Esophagus muscularis mucosa (tissue), 4 donors: ENCODE measurements at regions not wholly inside any gene's neighbourhood (a gene's known extent, or its start where the extent isn't known, plus 50 kb on each side); places are given as distances from the start of the nearest gene placed in this dataset.

Source experiments
- DNase-seq: peaks from one replicate; pipeline ENCODE4 v3.0.0-alpha.2; 2017; ENCODE audit errors: extremely low spot score
- H3K27ac ChIP-seq, 4 donors: fragments of 200-600 bp; sonication (generic); replicated peaks in 1 of 4; 1 replicate in 3 of 4; 2 replicates in 1 of 4; pipeline ENCODE4 v1.5.1; 2016 to 2019; ENCODE audit warnings: mild to moderate bottlenecking in 1 of 4
- H3K27me3 ChIP-seq, 4 donors: fragments of 200-600 bp; sonication (generic); one replicate each; pipeline versions ENCODE4 v1.5.1 to v1.6.0; 2016 to 2019
- H3K36me3 ChIP-seq, 4 donors: fragments of 200-600 bp; sonication (generic); one replicate each; pipeline ENCODE4 v1.5.1; 2016 to 2019
- H3K4me1 ChIP-seq, 4 donors: fragments of 200-600 bp; sonication (generic); one replicate each; pipeline ENCODE4 v1.5.1; 2016 to 2019
- H3K4me3 ChIP-seq, 4 donors: fragments of 200-600 bp; sonication (generic); 1 replicate in 2 of 4; 2 replicates in 2 of 4; pipeline ENCODE4 v1.5.1; 2016 to 2019; ENCODE audit warnings: mild to moderate bottlenecking in 4 of 4, moderate library complexity in 1 of 4
- H3K9me3 ChIP-seq, 4 donors: fragments of 200-600 bp; sonication (generic); 1 replicate in 3 of 4; 2 replicates in 1 of 4; pipeline ENCODE4 v1.5.1; 2016 to 2019
- EP300 ChIP-seq: sonication (generic); formaldehyde crosslinking; IDR thresholded peaks from one replicate; pipeline ENCODE4 v1.6.1; 2017; ENCODE audit warnings: antibody characterized with exemption
- POLR2A ChIP-seq: fragments of 450-650 bp; IDR thresholded peaks from one replicate; pipeline ENCODE4 v1.6.1; 2017; ENCODE audit warnings: antibody characterized with exemption, moderate library complexity, mild to moderate bottlenecking, low read depth
- POLR2AphosphoS5 ChIP-seq, 2 donors: sonication (generic); formaldehyde crosslinking; IDR thresholded peaks; one replicate each; pipeline ENCODE4 v1.6.1; 2017; ENCODE audit warnings: antibody characterized with exemption in 2 of 2
- WGBS: methylation state at CpG from one replicate; pipeline ENCODE4 v1.1.5; 2018; 5-methylcytosine and 5-hydroxymethylcytosine counted together
- intact Hi-C: fragments of 100-400 bp; cut with DNase I; formaldehyde crosslinking; loops from one replicate; pipeline ENCODE4 v1.15.1; 2023
- TF ChIP-seq, protein P1 (sequence below), 3 experiments: fragments of 200-600 bp in 2 of 3; fragments of 450-650 bp in 1 of 3; sonication (generic) in 2 of 3; IDR thresholded peaks; one replicate each; pipeline ENCODE4 v1.5.1; 2017 to 2019; ENCODE audit warnings: antibody characterized with exemption in 3 of 3, mild to moderate bottlenecking in 2 of 3, moderate library complexity in 1 of 3

GRCh38 chr5:156135531-156135930 is 191.4 kb upstream of the SGCD start:
- Histone ChIP-seq H3K9me3 (no peaks in the 10 kb centered on the region), H3K27me3 (no peaks in the 10 kb centered on the region), H3K4me1 (no peaks in the 10 kb centered on the region), H3K27ac (no peak overlapping the region), H3K4me3 (no peak overlapping the region), H3K36me3 (no peaks in the 10 kb centered on the region)
- TF ChIP-seq EP300 (no peak), POLR2AphosphoS5 (IDR thresholded peaks at IDR 0.05) (no peak), POLR2A (no peak)
- TF ChIP-seq, protein P1, sequence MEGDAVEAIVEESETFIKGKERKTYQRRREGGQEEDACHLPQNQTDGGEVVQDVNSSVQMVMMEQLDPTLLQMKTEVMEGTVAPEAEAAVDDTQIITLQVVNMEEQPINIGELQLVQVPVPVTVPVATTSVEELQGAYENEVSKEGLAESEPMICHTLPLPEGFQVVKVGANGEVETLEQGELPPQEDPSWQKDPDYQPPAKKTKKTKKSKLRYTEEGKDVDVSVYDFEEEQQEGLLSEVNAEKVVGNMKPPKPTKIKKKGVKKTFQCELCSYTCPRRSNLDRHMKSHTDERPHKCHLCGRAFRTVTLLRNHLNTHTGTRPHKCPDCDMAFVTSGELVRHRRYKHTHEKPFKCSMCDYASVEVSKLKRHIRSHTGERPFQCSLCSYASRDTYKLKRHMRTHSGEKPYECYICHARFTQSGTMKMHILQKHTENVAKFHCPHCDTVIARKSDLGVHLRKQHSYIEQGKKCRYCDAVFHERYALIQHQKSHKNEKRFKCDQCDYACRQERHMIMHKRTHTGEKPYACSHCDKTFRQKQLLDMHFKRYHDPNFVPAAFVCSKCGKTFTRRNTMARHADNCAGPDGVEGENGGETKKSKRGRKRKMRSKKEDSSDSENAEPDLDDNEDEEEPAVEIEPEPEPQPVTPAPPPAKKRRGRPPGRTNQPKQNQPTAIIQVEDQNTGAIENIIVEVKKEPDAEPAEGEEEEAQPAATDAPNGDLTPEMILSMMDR (IDR thresholded peaks at IDR 0.05), result no peak
- WGBS, result 85% methylated on average over 1 of the region's 1 CpG
- intact Hi-C loops, result no loop called here
- DNase-seq, result no peak

GRCh38 chr5:156137071-156137869 is 189.7 kb upstream of the SGCD start:
- H3K27ac ChIP-seq, result no peak overlapping the region
- TF ChIP-seq POLR2A, result no peak
- no peak for TF ChIP-seq POLR2AphosphoS5 (IDR thresholded peaks at IDR 0.05)
- no peak for TF ChIP-seq EP300
- TF ChIP-seq, protein P1 (IDR thresholded peaks at IDR 0.05), result no peak
- intact Hi-C loops, result no loop called here
- no peaks in the 10 kb centered on the region for H3K36me3 ChIP-seq
- H3K4me3 ChIP-seq, result no peak overlapping the region
- no peaks in the 10 kb centered on the region for H3K27me3 ChIP-seq
- H3K9me3 ChIP-seq, result no peaks in the 10 kb centered on the region
- 73% methylated on average over 5 of the region's 5 CpGs for WGBS
- DNase-seq, result no peak
- H3K4me1 ChIP-seq, result no peaks in the 10 kb centered on the region

DNA sequence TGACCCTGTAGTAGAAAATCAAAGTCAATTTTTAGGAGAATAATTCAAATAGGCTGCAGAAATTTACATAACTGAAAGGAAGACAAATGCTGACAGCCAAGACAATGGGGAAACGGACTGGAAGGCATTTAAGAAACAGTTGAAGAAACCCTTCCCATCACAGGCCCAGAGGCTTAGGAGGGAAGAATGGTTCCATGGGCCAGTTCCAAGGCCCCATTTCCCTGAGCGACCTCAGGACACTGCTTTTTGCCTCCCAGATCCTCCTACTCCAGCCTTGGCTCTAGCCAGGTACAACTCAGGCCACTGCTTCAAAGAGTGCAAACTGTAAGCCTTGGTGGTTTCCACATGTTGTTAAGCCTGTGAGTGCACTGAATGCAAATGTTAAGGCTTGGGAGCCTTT is 184.1 kb upstream of the SGCD start:
- no peak for DNase-seq
- intact Hi-C loops, result no loop called here
- no peak overlapping the region for H3K27ac ChIP-seq
- TF ChIP-seq EP300 (no peak), POLR2AphosphoS5 (IDR thresholded peaks at IDR 0.05) (no peak), POLR2A (no peak)
- TF ChIP-seq, protein P1 (IDR thresholded peaks at IDR 0.05), result no peak
- peaks cover 0 to 12% (median 6%) of the 10 kb centered on the region in 4 donors for H3K9me3 ChIP-seq
- no peaks in the 10 kb centered on the region for H3K4me1 ChIP-seq
- no peaks in the 10 kb centered on the region for H3K36me3 ChIP-seq
- 97% methylated on average over 2 of the region's 2 CpGs for WGBS
- H3K4me3 ChIP-seq, result no peak overlapping the region
- no peaks in the 10 kb centered on the region for H3K27me3 ChIP-seq

DNA sequence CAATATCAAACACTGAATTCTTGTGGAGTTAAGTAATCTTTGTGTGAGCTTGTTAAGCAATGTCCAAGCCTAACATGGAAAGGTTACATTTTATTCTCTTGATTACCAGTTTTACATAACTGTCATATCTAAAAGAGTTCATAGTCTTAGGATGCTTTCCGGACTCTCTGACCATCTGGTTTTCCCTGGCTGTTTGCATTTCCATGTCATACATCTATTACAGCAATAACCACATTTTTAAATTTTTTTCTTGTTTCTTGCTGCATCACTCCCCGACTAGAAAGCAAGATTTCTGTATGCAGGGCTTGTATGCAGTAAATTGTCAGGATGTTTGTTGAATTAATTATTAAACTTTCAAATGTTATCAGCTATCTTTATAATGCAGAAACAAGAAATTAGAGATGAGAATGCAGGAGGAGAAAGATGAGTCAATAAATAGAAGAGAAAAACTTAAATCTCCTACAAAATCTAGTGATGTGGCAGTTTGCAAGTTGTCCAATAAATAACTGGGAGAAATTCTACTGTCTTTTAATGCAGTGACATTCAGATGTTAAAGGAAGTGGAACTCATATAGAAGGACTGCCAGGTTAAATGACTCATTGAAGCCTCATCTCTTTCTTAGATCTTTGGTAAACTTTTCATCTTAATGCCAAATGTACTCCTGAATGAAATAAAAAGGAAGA is 179.6 kb upstream of the SGCD start:
- no peak overlapping the region for H3K27ac ChIP-seq
- TF ChIP-seq EP300, result no peak
- no peak for TF ChIP-seq POLR2A
- no peak for TF ChIP-seq POLR2AphosphoS5 (IDR thresholded peaks at IDR 0.05)
- TF ChIP-seq, protein P1 (IDR thresholded peaks at IDR 0.05), result no peak
- H3K4me1 ChIP-seq, result no peaks in the 10 kb centered on the region
- H3K36me3 ChIP-seq, result no peaks in the 10 kb centered on the region
- H3K9me3 ChIP-seq, result peaks cover 0 to 12% (median 5%) of the 10 kb centered on the region in 4 donors
- WGBS, result 47% methylated on average over 2 of the region's 2 CpGs
- intact Hi-C loops, result no loop called here
- H3K4me3 ChIP-seq, result no peak overlapping the region
- H3K27me3 ChIP-seq, result no peaks in the 10 kb centered on the region
- DNase-seq, result no peak
